ENCODE measurements at regions not wholly inside any gene's neighbourhood (a gene's known extent, or its start where the extent isn't known, plus 50 kb on each side); places are given as distances from the start of the nearest gene placed in this dataset.

DNA sequence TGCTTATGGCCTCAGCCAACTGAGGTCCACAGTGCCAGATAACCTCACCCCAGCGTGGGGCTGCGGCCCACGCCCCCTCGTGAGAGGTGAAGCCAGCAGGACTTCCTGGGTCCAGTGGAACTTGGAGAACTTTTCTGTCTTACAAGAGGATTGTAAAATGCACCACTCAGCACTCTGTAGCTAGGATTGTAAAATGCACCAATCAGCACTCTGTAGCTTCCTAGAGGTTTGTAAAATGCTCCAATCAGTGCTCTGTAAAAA lies 109.1 kb downstream of the AKAP11 start:
- TF ChIP-seq, protein P1, sequence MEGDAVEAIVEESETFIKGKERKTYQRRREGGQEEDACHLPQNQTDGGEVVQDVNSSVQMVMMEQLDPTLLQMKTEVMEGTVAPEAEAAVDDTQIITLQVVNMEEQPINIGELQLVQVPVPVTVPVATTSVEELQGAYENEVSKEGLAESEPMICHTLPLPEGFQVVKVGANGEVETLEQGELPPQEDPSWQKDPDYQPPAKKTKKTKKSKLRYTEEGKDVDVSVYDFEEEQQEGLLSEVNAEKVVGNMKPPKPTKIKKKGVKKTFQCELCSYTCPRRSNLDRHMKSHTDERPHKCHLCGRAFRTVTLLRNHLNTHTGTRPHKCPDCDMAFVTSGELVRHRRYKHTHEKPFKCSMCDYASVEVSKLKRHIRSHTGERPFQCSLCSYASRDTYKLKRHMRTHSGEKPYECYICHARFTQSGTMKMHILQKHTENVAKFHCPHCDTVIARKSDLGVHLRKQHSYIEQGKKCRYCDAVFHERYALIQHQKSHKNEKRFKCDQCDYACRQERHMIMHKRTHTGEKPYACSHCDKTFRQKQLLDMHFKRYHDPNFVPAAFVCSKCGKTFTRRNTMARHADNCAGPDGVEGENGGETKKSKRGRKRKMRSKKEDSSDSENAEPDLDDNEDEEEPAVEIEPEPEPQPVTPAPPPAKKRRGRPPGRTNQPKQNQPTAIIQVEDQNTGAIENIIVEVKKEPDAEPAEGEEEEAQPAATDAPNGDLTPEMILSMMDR (IDR thresholded peaks at IDR 0.05; ENCODE audit: insufficient read depth, low read length) = no peak
- TF ChIP-seq POLR2AphosphoS5 (IDR thresholded peaks at IDR 0.05; ENCODE audit: low read depth) = no peak

Measured in HL-60 (cell line).